ENCODE measurements at regions not wholly inside any gene's neighbourhood (a gene's known extent, or its start where the extent isn't known, plus 50 kb on each side); places are given as distances from the start of the nearest gene placed in this dataset.

- DNase-seq (ENCODE audit: low read depth): no peak
Measured at GRCh38 chr7:46511442-46512215, 590.6 kb upstream of the IGFBP3 start.

- no peak for DNase-seq (ENCODE audit: low read depth)
Measured at GRCh38 chr7:46508583-46508982, 587.5 kb upstream of the IGFBP3 start.

GRCh38 chr7:46507560-46507959, 586.5 kb upstream of the IGFBP3 start:
- no peak for DNase-seq (ENCODE audit: low read depth)

- DNase-seq (ENCODE audit: low read depth): no peak
Measured at GRCh38 chr7:46494441-46494840, 573.4 kb upstream of the IGFBP3 start.

GRCh38 chr7:46494028-46494427, 573.0 kb upstream of the IGFBP3 start:
- peak; percentile 34 for DNase-seq (ENCODE audit: low read depth)

DNA sequence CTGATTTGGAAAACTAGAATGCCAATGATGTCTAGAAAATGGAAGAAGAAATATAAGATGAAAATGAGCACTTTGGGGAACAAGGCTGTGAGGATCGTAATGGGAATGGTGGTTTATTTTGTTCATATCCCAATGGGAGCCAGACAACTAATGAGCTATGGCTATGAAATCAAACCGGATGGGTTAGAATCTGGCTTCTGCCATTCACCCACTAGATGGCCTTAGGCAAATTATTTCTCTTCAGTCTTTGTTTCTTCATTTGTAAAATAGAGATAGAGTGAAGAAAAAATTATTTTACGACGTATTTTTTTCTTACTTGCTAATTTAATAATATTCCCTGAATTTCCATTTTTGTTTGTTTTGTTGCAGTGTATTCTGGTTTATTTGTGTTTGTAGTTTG, 572.1 kb upstream of the IGFBP3 start:
- no peak for DNase-seq (ENCODE audit: low read depth)

DNA sequence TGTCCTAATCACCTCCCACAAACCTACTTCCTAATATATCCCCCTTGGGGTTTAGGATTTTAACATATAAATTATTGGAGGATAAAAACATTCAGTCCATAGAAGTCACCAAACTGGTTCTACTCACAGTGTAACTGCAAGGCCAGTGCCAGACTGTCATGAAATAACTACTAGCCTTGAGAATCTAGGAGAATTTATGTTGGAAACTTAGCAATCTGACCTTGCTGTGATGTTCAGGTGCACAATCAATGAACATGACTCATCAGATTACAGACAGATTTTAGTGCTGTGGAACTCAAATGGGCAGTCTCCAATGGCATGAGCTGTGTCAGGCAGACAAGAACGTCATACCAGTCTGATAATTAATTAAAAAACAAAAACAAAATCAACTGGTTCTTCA, 571.4 kb upstream of the IGFBP3 start:
- DNase-seq (ENCODE audit: low read depth): no peak

DNA sequence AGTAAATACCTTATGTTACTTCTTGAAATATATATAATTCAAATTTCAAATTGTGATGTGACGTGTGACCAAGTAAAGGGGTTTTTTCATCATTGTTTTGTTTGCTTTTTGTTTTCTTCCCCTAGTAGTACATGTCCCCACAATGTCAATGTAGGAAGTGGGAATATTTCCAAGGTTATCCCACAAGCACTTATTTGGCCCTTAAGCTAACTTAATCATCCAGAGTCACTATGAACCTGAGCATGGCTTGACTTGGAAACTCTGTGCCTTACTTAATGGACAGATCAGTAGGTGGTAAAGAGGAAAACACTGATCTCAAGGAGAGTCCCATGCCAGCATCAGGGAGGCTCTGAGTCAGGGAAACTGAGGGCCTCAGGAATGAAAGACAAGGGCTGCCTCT, 569.3 kb upstream of the IGFBP3 start:
- no peak for DNase-seq (ENCODE audit: low read depth)

- no peak for DNase-seq (ENCODE audit: low read depth)
Measured at GRCh38 chr7:46489106-46489505, 568.0 kb upstream of the IGFBP3 start.

- DNase-seq (ENCODE audit: low read depth): no peak
Measured at GRCh38 chr7:46488607-46489006, 567.5 kb upstream of the IGFBP3 start.

- peak; percentile 75 for DNase-seq (ENCODE audit: low read depth)
Measured at GRCh38 chr7:46486256-46487206, 565.5 kb upstream of the IGFBP3 start.

GRCh38 chr7:46485481-46486065, 564.5 kb upstream of the IGFBP3 start:
- peak; percentile 42 for DNase-seq (ENCODE audit: low read depth)

GRCh38 chr7:46484906-46485305, 563.8 kb upstream of the IGFBP3 start:
- no peak for DNase-seq (ENCODE audit: low read depth)

- no peak for DNase-seq (ENCODE audit: low read depth)
Measured at GRCh38 chr7:46480619-46481018, 559.5 kb upstream of the IGFBP3 start.

DNA sequence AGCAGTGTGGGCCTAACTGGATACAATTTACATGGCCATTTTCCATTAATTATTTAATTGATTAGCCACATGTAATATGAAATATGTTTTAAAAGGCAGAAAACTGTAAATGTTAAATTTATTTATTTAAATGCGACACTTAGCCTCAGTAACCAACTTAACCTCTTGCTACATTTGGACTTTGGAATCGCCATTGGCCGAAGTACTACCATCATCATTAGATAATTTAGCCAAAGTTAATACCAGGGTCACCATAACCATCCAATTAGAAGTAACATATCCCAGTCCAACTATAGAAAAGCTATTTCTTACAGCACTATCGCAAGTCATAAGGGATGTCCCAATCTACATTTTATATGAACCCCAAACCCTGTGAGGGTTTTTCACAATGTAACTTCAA, 558.6 kb upstream of the IGFBP3 start:
- DNase-seq (ENCODE audit: low read depth): no peak

DNA sequence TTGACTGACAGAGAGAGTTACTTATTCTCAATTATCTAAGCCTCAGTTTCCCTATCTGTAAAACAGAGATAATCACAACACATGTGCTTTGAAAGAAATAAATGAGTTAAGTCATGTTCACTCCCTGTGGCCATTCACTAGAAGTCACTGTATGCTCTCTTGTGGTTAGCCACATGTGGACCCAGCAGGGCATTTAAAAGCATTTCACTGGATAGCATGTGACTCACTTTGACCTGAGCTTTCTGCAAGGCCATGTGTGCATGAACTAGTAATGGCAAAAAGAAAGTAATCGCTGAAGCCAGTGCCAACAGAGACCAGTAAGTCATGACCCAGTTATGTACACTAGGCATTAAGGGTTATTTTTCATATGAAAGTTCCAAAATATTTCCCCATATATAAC, 557.0 kb upstream of the IGFBP3 start:
- peak; percentile 93 for DNase-seq (ENCODE audit: low read depth)

- DNase-seq (ENCODE audit: low read depth): peak; percentile 48
Measured at GRCh38 chr7:46468753-46469356, 547.8 kb upstream of the IGFBP3 start.

GRCh38 chr7:46463170-46463569, 542.1 kb upstream of the IGFBP3 start:
- DNase-seq (ENCODE audit: low read depth): no peak

DNA sequence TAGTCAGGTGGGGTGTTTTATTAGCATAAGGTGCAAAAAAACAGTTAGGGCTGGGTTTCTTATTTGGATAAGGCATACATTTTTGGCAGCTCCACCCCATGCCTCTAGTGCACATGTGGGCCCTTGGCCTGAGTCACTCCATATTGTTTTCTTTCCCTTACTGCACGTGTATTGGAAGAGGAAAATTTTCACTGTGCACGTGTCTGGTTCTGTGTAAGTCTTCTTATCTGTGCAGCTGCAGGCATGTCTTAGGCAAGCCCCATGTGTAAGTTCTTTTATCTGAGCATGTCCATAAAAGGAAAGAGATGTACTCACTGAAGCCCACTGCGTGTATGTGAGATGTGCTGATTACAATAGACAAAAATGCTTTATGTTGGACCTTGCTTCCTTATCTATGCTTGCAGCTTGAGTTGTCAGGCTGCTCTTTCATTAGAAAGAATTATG, 540.3 kb upstream of the IGFBP3 start:
- no peak for DNase-seq (ENCODE audit: low read depth)

DNA sequence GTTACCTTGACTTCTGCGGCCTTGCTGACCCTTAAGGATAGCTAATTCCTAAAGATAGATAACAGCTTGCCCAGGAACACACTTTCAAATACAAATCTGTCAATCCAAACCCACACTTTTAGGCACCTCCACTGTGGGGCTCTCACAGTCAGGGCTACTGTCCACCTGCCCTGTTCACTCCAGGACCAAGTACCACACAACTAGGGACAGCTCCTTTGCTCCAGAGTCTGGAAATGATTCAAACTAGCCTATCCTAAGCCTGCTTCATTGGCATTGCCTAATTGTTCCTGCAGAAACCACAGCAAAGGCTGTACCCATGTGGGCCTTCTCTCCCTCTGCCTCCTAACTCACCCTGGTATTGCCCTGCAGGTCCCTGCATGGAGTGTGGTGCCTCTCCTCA, 538.9 kb upstream of the IGFBP3 start:
- no peak for DNase-seq (ENCODE audit: low read depth)

DNA sequence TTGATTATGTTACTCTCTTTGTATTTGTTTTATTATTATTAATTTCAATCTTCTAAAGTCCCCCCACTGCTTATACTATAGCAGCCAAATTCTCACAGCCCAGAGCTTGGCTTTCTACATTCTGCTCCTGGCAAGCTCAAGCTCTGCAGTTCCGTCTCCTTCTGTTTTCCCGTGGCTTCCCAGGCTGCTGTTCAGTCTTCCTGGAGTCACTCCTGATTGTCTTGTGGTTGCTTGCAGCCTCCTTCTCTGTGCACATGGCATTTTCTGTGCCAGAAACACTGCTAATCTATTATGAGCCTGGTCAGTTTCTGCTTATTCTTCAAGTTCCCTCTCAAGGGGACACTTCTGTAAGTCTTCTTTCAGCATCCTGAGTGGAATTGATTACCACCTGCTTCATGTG, 533.7 kb upstream of the IGFBP3 start:
- no peak for DNase-seq (ENCODE audit: low read depth)
